ENCODE measurements at regions not wholly inside any gene's neighbourhood (a gene's known extent, or its start where the extent isn't known, plus 50 kb on each side); places are given as distances from the start of the nearest gene placed in this dataset.

GRCh38 chr6:144601221-144601620 is 316.1 kb downstream of the UTRN start:
- no peak for TF ChIP-seq CTCF (IDR thresholded peaks at IDR 0.05)
- no peak for TF ChIP-seq POLR2AphosphoS5 (IDR thresholded peaks at IDR 0.05)
- TF ChIP-seq EP300 (IDR thresholded peaks at IDR 0.05), result no peak
- TF ChIP-seq POLR2A (IDR thresholded peaks at IDR 0.05), result no peak

Data from upper lobe of left lung (tissue), 4 donors.